GM13976 (cell line): ENCODE measurements at regions not wholly inside any gene's neighbourhood (a gene's known extent, or its start where the extent isn't known, plus 50 kb on each side); places are given as distances from the start of the nearest gene placed in this dataset.

ENCODE experiments used
- DNase-seq: peaks from one replicate; pipeline ENCODE4 v3.0.0; 2012; ENCODE audit warnings: low spot score
- CTCF ChIP-seq: IDR thresholded peaks from 2 replicates; pipeline ENCODE4 v1.5.1; 2012; ENCODE audit warnings: borderline replicate concordance, mild to moderate bottlenecking; ENCODE audit not compliant: insufficient read depth; ENCODE audit errors: extremely low read depth, missing control alignments, control extremely low read depth
- in situ Hi-C: fragments of 300-500 bp; cut with MboI; formaldehyde crosslinking; loops from one replicate; pipeline ENCODE4 v1.12.0; 2022; ENCODE audit warnings: low sequenced_read_pairs, mixed read lengths, inconsistent platforms; ENCODE audit not compliant: unreplicated experiment

- no peak for DNase-seq
- TF ChIP-seq CTCF: no peak
- in situ Hi-C loops: no loop called here
Measured at GRCh38 chr13:71382285-71382684, 484.7 kb downstream of the DACH1 start.

GRCh38 chr13:71380191-71380590, 486.8 kb downstream of the DACH1 start:
- in situ Hi-C loops: no loop called here
- no peak for DNase-seq
- no peak for TF ChIP-seq CTCF

- no peak for DNase-seq
- TF ChIP-seq CTCF: no peak
- in situ Hi-C loops: no loop called here
Measured at GRCh38 chr13:71378961-71379905, 487.8 kb downstream of the DACH1 start.

- no peak for TF ChIP-seq CTCF
- no peak for DNase-seq
- in situ Hi-C loops: no loop called here
Measured at GRCh38 chr13:71374471-71375049, 492.4 kb downstream of the DACH1 start.

- TF ChIP-seq CTCF: no peak
- in situ Hi-C loops: no loop called here
- no peak for DNase-seq
Measured at GRCh38 chr13:71368336-71368735, 498.7 kb downstream of the DACH1 start.

- in situ Hi-C loops: no loop called here
- no peak for TF ChIP-seq CTCF
Measured at GRCh38 chr13:71360041-71360440, 507.0 kb downstream of the DACH1 start.

GRCh38 chr13:71359641-71360040, 507.4 kb downstream of the DACH1 start:
- TF ChIP-seq CTCF: no peak
- DNase-seq: no peak
- in situ Hi-C loops: no loop called here

More at GRCh38 chr13:71360041-71360440, 507.0 kb downstream of the DACH1 start:
- no peak for DNase-seq
